NCI-H2107 treated with DMSO at 0.1 percent for 48 hours (cell line): ENCODE measurements at regions not wholly inside any gene's neighbourhood (a gene's known extent, or its start where the extent isn't known, plus 50 kb on each side); places are given as distances from the start of the nearest gene placed in this dataset.

Source experiments
- DNase-seq: peaks from one replicate; lab custom pipeline; 2025; ENCODE audit not compliant: unreplicated experiment; lab: John Stamatoyannopoulos, UW

- no peak for DNase-seq
These were observed 300.1 kb downstream of the SAMD5 start for GRCh38 chr6:147808640-147809039.

- no peak for DNase-seq
These were observed 303.6 kb downstream of the SAMD5 start for GRCh38 chr6:147811913-147812629.

GRCh38 chr6:147817042-147817689 is 308.7 kb downstream of the SAMD5 start:
- no peak for DNase-seq

- no peak for DNase-seq
These were observed 312.0 kb downstream of the SAMD5 start for GRCh38 chr6:147820520-147820919.

GRCh38 chr6:147821295-147821897 is 312.9 kb downstream of the SAMD5 start:
- DNase-seq = no peak

GRCh38 chr6:147823936-147824335 is 315.4 kb downstream of the SAMD5 start:
- DNase-seq = no peak

- DNase-seq = no peak
These were observed 317.4 kb downstream of the SAMD5 start for GRCh38 chr6:147825848-147826247.

- no peak for DNase-seq
These were observed 318.2 kb downstream of the SAMD5 start for GRCh38 chr6:147826698-147827097.

GRCh38 chr6:147829418-147829817 is 320.9 kb downstream of the SAMD5 start:
- no peak for DNase-seq

GRCh38 chr6:147829835-147830234 is 321.3 kb downstream of the SAMD5 start:
- DNase-seq = no peak

GRCh38 chr6:147831356-147831755 is 322.9 kb downstream of the SAMD5 start:
- no peak for DNase-seq

GRCh38 chr6:147833607-147834006 is 325.1 kb downstream of the SAMD5 start:
- no peak for DNase-seq

- DNase-seq = no peak
These were observed 325.7 kb downstream of the SAMD5 start for GRCh38 chr6:147834084-147834776.

- no peak for DNase-seq
These were observed 329.1 kb downstream of the SAMD5 start for GRCh38 chr6:147837540-147837939.

- no peak for DNase-seq
These were observed 331.5 kb downstream of the SAMD5 start for GRCh38 chr6:147839708-147840610.

GRCh38 chr6:147841547-147842148 is 333.2 kb downstream of the SAMD5 start:
- DNase-seq = no peak

- DNase-seq = no peak
These were observed 341.2 kb downstream of the SAMD5 start for GRCh38 chr6:147849401-147850330.

- DNase-seq = no peak
These were observed 344.3 kb downstream of the SAMD5 start for GRCh38 chr6:147852772-147853171.

- DNase-seq = no peak
These were observed 345.1 kb downstream of the SAMD5 start for GRCh38 chr6:147853574-147853973.
